ENCODE measurements at regions not wholly inside any gene's neighbourhood (a gene's known extent, or its start where the extent isn't known, plus 50 kb on each side); places are given as distances from the start of the nearest gene placed in this dataset.

GRCh38 chr2:193276988-193277387, 1082.3 kb upstream of the TMEFF2 start (continued):
- TF ChIP-seq ZNF749 (CRISPR knock-in tag; IDR thresholded peaks at IDR 0.05; ENCODE audit: borderline replicate concordance) (no peak), KLF9 (CRISPR knock-in tag; IDR thresholded peaks at IDR 0.05; ENCODE audit: low read depth) (no peak)

DNA sequence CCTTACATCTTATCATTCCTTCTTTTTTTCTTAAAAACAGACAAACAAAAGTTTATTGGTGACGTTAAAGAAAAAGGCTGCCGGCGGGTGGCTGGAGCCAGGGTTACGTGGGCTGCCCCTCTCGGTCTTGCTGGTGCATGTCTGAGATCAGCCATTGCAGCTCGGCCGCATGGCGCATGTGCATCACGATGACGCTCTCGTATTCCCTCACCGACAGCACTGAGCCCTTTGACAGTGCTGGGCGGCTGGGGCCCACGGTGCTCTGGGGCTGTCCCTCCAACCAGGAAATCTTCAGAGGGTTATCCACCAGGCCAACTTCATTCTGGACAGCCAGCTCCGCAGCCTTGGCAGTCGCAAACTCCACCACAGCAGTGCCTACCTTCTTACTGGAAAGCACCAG, 1081.8 kb upstream of the TMEFF2 start:
- no peaks in the 10 kb centered on the region for H3K4me1 ChIP-seq (ENCODE audit: insufficient read depth, low read length)
- 71% methylated on average over 16 of the region's 16 CpGs for WGBS (ENCODE audit: low lambda C conversion rate)
- TF ChIP-seq ZNF605 (CRISPR knock-in tag; IDR thresholded peaks at IDR 0.05) (no peak), SP5 (CRISPR knock-in tag; IDR thresholded peaks at IDR 0.05; ENCODE audit: borderline replicate concordance, low read depth) (no peak), ZNF678 (CRISPR knock-in tag; IDR thresholded peaks at IDR 0.05) (no peak), ARID3A (IDR thresholded peaks at IDR 0.05; ENCODE audit: low read depth, low read length) (no peak), ZNF607 (CRISPR knock-in tag; IDR thresholded peaks at IDR 0.05; ENCODE audit: borderline replicate concordance) (no peak), ZNF549 (CRISPR knock-in tag; IDR thresholded peaks at IDR 0.05) (no peak), ISL2 (CRISPR knock-in tag; IDR thresholded peaks at IDR 0.05) (no peak), NFYB (CRISPR knock-in tag; IDR thresholded peaks at IDR 0.05) (no peak), SRSF4 (IDR thresholded peaks at IDR 0.05; ENCODE audit: low read depth, low read length, poor library complexity, severe bottlenecking) (no peak), ZNF44 (CRISPR knock-in tag; IDR thresholded peaks at IDR 0.05) (no peak), AGO1 (IDR thresholded peaks at IDR 0.05; ENCODE audit: low read depth, low read length, poor library complexity, severe bottlenecking) (no peak)
- DNase-seq (ENCODE audit: low spot score) (no peak), FAIRE-seq (no peak), ATAC-seq (no peak; the same call in 2 of the 3 replicates)
- no TSS peak for BruUV-seq (replicated peaks)
- in situ Hi-C loops (cut with HindIII; ENCODE audit: extremely low pct_ligation_motif_present, low pct_unique_long_range_greater_than_20kb) = no loop called here
- intact Hi-C loops (cut with micrococcal nuclease; ENCODE audit: unreplicated experiment) = no loop called here
- H3K9me3 ChIP-seq (ENCODE audit: low read length) = no peaks in the 10 kb centered on the region
- H3K4me3 ChIP-seq (replicated peaks in 1 of 3; ENCODE audit: insufficient read depth in 1 of 3, low read depth in 2 of 3, low read length in 3 of 3) = no peak overlapping the region
- H4K20me1 ChIP-seq (ENCODE audit: insufficient read depth, low read length) = no peaks in the 10 kb centered on the region
- no peaks in the 10 kb centered on the region for H3K27me3 ChIP-seq (ENCODE audit: control insufficient read depth in 1 of 2, insufficient read depth in 2 of 2, low read length in 2 of 2)
- H3K27ac ChIP-seq (ENCODE audit: extremely low read length, insufficient read depth, low read length) = no peak overlapping the region
- no peak overlapping the region for H3K4me2 ChIP-seq (ENCODE audit: low read depth, low read length)
- ChIA-PET POLR2A (no interaction called here), CTCF (ENCODE audit: low intra/inter-chr PET ratio, low total read pairs) (no interaction called here)
- H2AFZ ChIP-seq (ENCODE audit: low read length) = no peak overlapping the region
- no peaks in the 10 kb centered on the region for H3K36me3 ChIP-seq (replicated peaks in 1 of 2; ENCODE audit: control insufficient read depth in 1 of 2, insufficient read depth in 2 of 2, low read length in 2 of 2)
- H3K9ac ChIP-seq (ENCODE audit: insufficient read depth, low read depth, low read length) = no peak overlapping the region
- H3K79me2 ChIP-seq (ENCODE audit: insufficient read depth, low read length) = no peaks in the 10 kb centered on the region
